ENCODE measurements at regions not wholly inside any gene's neighbourhood (a gene's known extent, or its start where the extent isn't known, plus 50 kb on each side); places are given as distances from the start of the nearest gene placed in this dataset.
"Not testable (repeated sequence)": the region's sequence is repeated elsewhere in the genome, so short reads cannot be mapped to it uniquely, and the experiment has no call there.

DNA sequence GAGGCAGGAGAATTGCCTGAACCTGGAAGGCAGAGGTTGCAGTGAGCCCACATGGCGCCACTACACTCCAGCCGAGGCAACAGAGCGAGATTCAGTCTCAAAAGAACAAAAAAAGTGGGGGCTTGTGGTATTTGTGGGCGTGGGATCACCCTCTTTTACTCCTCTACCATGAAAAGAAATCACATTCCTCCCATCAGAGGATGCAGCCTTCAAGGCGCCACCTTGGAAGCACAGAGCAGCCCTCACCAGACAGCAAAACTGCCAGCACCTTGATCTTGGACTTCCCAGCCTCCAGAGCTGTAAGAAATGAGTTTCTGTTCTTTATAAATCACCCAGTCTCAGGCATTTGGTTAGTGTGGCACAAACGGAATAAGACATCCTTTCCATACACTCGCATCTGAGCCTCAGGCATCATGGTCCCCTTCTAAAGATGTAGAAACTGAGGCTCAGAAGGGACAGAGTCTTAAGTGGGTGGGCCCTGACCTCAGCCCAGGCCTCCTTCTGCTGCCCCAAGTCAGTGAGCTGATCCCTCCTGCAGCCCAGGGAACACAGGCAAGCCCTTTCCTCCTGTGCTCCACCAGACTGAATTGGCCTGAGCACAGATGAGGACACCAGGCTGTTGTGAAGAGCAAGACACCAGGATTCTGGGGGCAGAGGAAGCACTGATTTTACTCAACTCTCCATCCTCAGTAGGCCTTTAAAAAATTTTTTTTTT is 201.7 kb upstream of the LINGO1 start:
- no peak for TF ChIP-seq CTCF (conservative IDR thresholded peaks at IDR 0.05; ENCODE audit: low read depth)
- POLR2A ChIA-PET (ENCODE audit: low non-redundant PET): no interaction called here
- CTCF ChIA-PET: no interaction called here
- DNase-seq (ENCODE audit: low spot score): no peak
- no peak overlapping the region for H3K27ac ChIP-seq

- DNase-seq (ENCODE audit: low spot score): no peak
- H3K27ac ChIP-seq: no peak overlapping the region
- no peak for TF ChIP-seq CTCF (conservative IDR thresholded peaks at IDR 0.05; ENCODE audit: low read depth)
- ChIA-PET POLR2A (ENCODE audit: low non-redundant PET) (no interaction called here), CTCF (interaction anchor here (3.3 kb wide), 1 partner anchor 11 kb away, joined by 18 read pairs; no protein-coding TSS in a partner anchor)
These were observed 200.2 kb upstream of the LINGO1 start for GRCh38 chr15:77832874-77833273.

- no peak for DNase-seq (ENCODE audit: low spot score)
- no peak for TF ChIP-seq CTCF (conservative IDR thresholded peaks at IDR 0.05; ENCODE audit: low read depth)
- CTCF ChIA-PET: interaction anchor here (0.6 to 3.3 kb wide), 2 partner anchors 10 to 15 kb away, joined by 3 to 18 read pairs; no protein-coding TSS in a partner anchor
- no peak overlapping the region for H3K27ac ChIP-seq
- POLR2A ChIA-PET (ENCODE audit: low non-redundant PET): no interaction called here
These were observed 199.3 kb upstream of the LINGO1 start for GRCh38 chr15:77831986-77832385.

DNA sequence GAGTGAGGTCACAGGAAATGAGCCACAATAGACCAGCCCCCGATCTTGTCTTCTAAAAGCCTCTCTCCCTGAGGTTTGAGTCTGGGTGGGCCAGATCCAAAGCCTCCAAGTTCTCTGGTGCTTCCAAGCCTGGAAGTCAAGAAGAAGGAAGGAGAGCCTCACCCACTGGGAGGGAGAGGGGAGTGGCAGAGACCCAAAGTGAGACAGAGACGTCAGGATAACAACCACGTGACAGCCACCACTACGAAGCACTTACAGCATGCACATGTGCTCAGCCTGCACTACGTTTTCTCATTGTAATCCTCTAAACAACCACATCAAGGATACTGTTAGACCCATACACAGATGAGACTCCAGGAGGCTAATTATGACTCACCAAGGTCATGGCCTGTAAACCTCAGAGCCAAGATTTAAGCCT is 197.3 kb upstream of the LINGO1 start:
- POLR2A ChIA-PET (ENCODE audit: low non-redundant PET): no interaction called here
- CTCF ChIA-PET: interaction anchor here (0.7 kb wide), 2 partner anchors 9 to 247 kb away, joined by 3 to 5 read pairs; no protein-coding TSS in a partner anchor
- no peak for DNase-seq (ENCODE audit: low spot score)
- no peak overlapping the region for H3K27ac ChIP-seq
- no peak for TF ChIP-seq CTCF (conservative IDR thresholded peaks at IDR 0.05; ENCODE audit: low read depth)

GRCh38 chr15:77829331-77829730 is 196.6 kb upstream of the LINGO1 start:
- POLR2A ChIA-PET (ENCODE audit: low non-redundant PET); H3K27ac ChIP-seq; DNase-seq (ENCODE audit: low spot score): not testable (repeated sequence)
- CTCF ChIA-PET: interaction anchor here (0.7 kb wide), 2 partner anchors 8 to 246 kb away, joined by 3 to 5 read pairs; no protein-coding TSS in a partner anchor

- POLR2A ChIA-PET (ENCODE audit: low non-redundant PET): no interaction called here
- CTCF ChIA-PET: interaction anchor here (0.6 kb wide), 1 partner anchor 41 kb away, joined by 3 read pairs; no protein-coding TSS in a partner anchor
- no peak overlapping the region for H3K27ac ChIP-seq
- DNase-seq (ENCODE audit: low spot score): no peak
- TF ChIP-seq CTCF (conservative IDR thresholded peaks at IDR 0.05; ENCODE audit: low read depth): no peak
These were observed 195.1 kb upstream of the LINGO1 start for GRCh38 chr15:77827860-77828259.

GRCh38 chr15:77826006-77826695 is 193.4 kb upstream of the LINGO1 start:
- CTCF ChIA-PET: no interaction called here
- POLR2A ChIA-PET (ENCODE audit: low non-redundant PET): no interaction called here

More at GRCh38 chr15:77826006-77826695, 193.4 kb upstream of the LINGO1 start:
- no peak for DNase-seq (ENCODE audit: low spot score)
- no peak overlapping the region for H3K27ac ChIP-seq
- TF ChIP-seq CTCF (conservative IDR thresholded peaks at IDR 0.05; ENCODE audit: low read depth): no peak

Measured in RWPE1 (cell line).